GM23338 (cell line): ENCODE measurements at regions not wholly inside any gene's neighbourhood (a gene's known extent, or its start where the extent isn't known, plus 50 kb on each side); places are given as distances from the start of the nearest gene placed in this dataset.

Experiments used
- ATAC-seq: fragments of 200-7000 bp; cut with Tn5 transposase; 3 replicates; pipeline ENCODE4 v1.9.1; 2020
- DNase-seq: peaks from one replicate; pipeline ENCODE4 v3.0.0-alpha.2; 2015; ENCODE audit warnings: low spot score
- H2AFZ ChIP-seq: fragments of 200-600 bp; sonication (generic); 2 replicates; pipeline ENCODE4 v1.8.0; 2016; ENCODE audit warnings: antibody characterized with exemption, mild to moderate bottlenecking, moderate library complexity
- H3F3A ChIP-seq: fragments of 200-600 bp; sonication (generic); replicated peaks from 2 replicates; pipeline ENCODE4 v1.8.0; 2017; ENCODE audit warnings: antibody characterized with exemption, mixed run types, low read depth
- H3K27ac ChIP-seq: fragments of 200-600 bp; sonication (generic); 2 replicates; pipeline ENCODE4 v1.6.1; 2016; ENCODE audit warnings: low read depth
- H3K27me3 ChIP-seq: fragments of 200-600 bp; sonication (generic); 2 replicates; pipeline ENCODE4 v1.8.0; 2016; ENCODE audit warnings: mild to moderate bottlenecking, mixed run types, moderate library complexity; ENCODE audit not compliant: insufficient read depth
- H3K36me3 ChIP-seq: fragments of 200-600 bp; sonication (generic); 2 replicates; pipeline ENCODE4 v1.8.0; 2016; ENCODE audit warnings: mild to moderate bottlenecking; ENCODE audit not compliant: insufficient read depth
- H3K4me1 ChIP-seq: fragments of 200-600 bp; sonication (generic); 2 replicates; pipeline ENCODE4 v1.8.0; 2016; ENCODE audit warnings: mild to moderate bottlenecking, moderate library complexity; ENCODE audit not compliant: insufficient read depth
- H3K4me2 ChIP-seq: fragments of 200-600 bp; sonication (generic); 2 replicates; pipeline ENCODE4 v1.7.1; 2017; ENCODE audit warnings: mixed run types
- H3K4me3 ChIP-seq: fragments of 200-600 bp; sonication (generic); 2 replicates; pipeline ENCODE4 v1.6.1; 2016; ENCODE audit warnings: mixed run types
- H3K79me2 ChIP-seq: fragments of 200-600 bp; sonication (generic); replicated peaks from 2 replicates; pipeline ENCODE4 v1.8.0; 2017; ENCODE audit warnings: mild to moderate bottlenecking; ENCODE audit not compliant: insufficient read depth
- H3K9me2 ChIP-seq: fragments of 200-600 bp; sonication (generic); 2 replicates; pipeline ENCODE4 v1.8.0; 2017; ENCODE audit not compliant: insufficient read depth
- H4K20me1 ChIP-seq: fragments of 200-600 bp; sonication (generic); replicated peaks from 2 replicates; pipeline ENCODE4 v1.8.0; 2017; ENCODE audit warnings: mild to moderate bottlenecking; ENCODE audit not compliant: insufficient read depth
- H3K27ac Mint-ChIP-seq: 2 replicates; pipeline ENCODE4 v1.8.0; 2020; ENCODE audit warnings: inconsistent platforms, mild to moderate bottlenecking, moderate library complexity, mixed read lengths
- H3K27me3 Mint-ChIP-seq: 3 replicates; pipeline ENCODE4 v1.8.0; 2022; ENCODE audit warnings: low read depth, mild to moderate bottlenecking, moderate library complexity, mixed read lengths, inconsistent platforms; ENCODE audit not compliant: insufficient read depth, poor library complexity
- H3K36me3 Mint-ChIP-seq: 3 replicates; pipeline ENCODE4 v1.8.0; 2021; ENCODE audit warnings: low read depth, mild to moderate bottlenecking, inconsistent platforms, moderate library complexity, mixed read lengths
- H3K4me1 Mint-ChIP-seq: 3 replicates; pipeline ENCODE4 v1.8.0; 2020; ENCODE audit warnings: mild to moderate bottlenecking, inconsistent platforms, mixed read lengths
- H3K4me3 Mint-ChIP-seq: 3 replicates; pipeline ENCODE4 v1.8.0; 2021; ENCODE audit warnings: moderate library complexity, mild to moderate bottlenecking, inconsistent platforms, mixed read lengths
- H3K9me3 Mint-ChIP-seq: 3 replicates; pipeline ENCODE4 v1.8.0; 2020; ENCODE audit warnings: moderate library complexity, mild to moderate bottlenecking, inconsistent platforms, mixed read lengths
- CREB1 ChIP-seq: fragments of 250-450 bp; sonication (Bioruptor Pico); IDR thresholded peaks from 2 replicates; pipeline ENCODE4 v1.5.0; 2020; ENCODE audit warnings: low read depth, mild to moderate bottlenecking, moderate library complexity
- EZH2 ChIP-seq: fragments of 200-600 bp; sonication (generic); IDR thresholded peaks from one replicate; pipeline ENCODE4 v1.8.0; 2017; ENCODE audit warnings: antibody characterized with exemption, mild to moderate bottlenecking, low read depth; ENCODE audit not compliant: unreplicated experiment
- EZH2phosphoT487 ChIP-seq: fragments of 200-600 bp; sonication (generic); IDR thresholded peaks from one replicate; pipeline ENCODE4 v1.8.1; 2018; ENCODE audit warnings: antibody characterized with exemption; ENCODE audit not compliant: unreplicated experiment
- JUNB ChIP-seq: IDR thresholded peaks from one replicate; pipeline ENCODE4 v1.6.1; 2016; ENCODE audit warnings: antibody characterized with exemption; ENCODE audit not compliant: unreplicated experiment
- NANOG ChIP-seq: IDR thresholded peaks from 2 replicates; pipeline ENCODE4 v1.6.1; 2016; ENCODE audit warnings: antibody characterized with exemption, borderline replicate concordance
- POLR2AphosphoS5 ChIP-seq: IDR thresholded peaks from 2 replicates; pipeline ENCODE4 v1.6.1; 2016; ENCODE audit warnings: antibody characterized with exemption, low read depth
- REST ChIP-seq: IDR thresholded peaks from one replicate; pipeline ENCODE4 v1.6.1; 2018; ENCODE audit warnings: antibody characterized with exemption; ENCODE audit not compliant: unreplicated experiment
- STAT1 ChIP-seq: IDR thresholded peaks from one replicate; pipeline ENCODE4 v1.6.1; 2016; ENCODE audit warnings: antibody characterized with exemption; ENCODE audit not compliant: unreplicated experiment
- ZNF114 ChIP-seq: fragments of 250-450 bp; sonication (Bioruptor Pico); IDR thresholded peaks from 2 replicates; pipeline ENCODE4 v1.5.0; 2020; ENCODE audit warnings: mild to moderate bottlenecking, moderate library complexity
- ZNF331 ChIP-seq: fragments of 250-450 bp; sonication (Bioruptor Pico); IDR thresholded peaks from 2 replicates; pipeline ENCODE4 v1.5.0; 2020; ENCODE audit warnings: low read depth, mild to moderate bottlenecking, moderate library complexity
- TF ChIP-seq, protein P1 (sequence below): IDR thresholded peaks from 2 replicates; pipeline ENCODE4 v1.6.1; 2016; ENCODE audit warnings: antibody characterized with exemption
- TF ChIP-seq, protein P2 (sequence below), 2 experiments: fragments of 200-600 bp in 1 of 2; sonication (generic) in 1 of 2; conservative IDR thresholded peaks; 2 replicates each; pipeline versions ENCODE4 v1.5.1 to v1.6.1; 2016 to 2017; ENCODE audit warnings: antibody characterized with exemption in 2 of 2, low read depth in 2 of 2, mild to moderate bottlenecking in 2 of 2, moderate library complexity in 1 of 2

GRCh38 chr22:23501708-23502107, 78.4 kb downstream of the IGLL1 start (continued):
- TF ChIP-seq REST, result no peak
- no peak for TF ChIP-seq POLR2AphosphoS5
- TF ChIP-seq ZNF114 (CRISPR knock-in tag), result no peak
- no peak for TF ChIP-seq STAT1
- no peak for TF ChIP-seq CREB1 (CRISPR knock-in tag)
- TF ChIP-seq, protein P1, sequence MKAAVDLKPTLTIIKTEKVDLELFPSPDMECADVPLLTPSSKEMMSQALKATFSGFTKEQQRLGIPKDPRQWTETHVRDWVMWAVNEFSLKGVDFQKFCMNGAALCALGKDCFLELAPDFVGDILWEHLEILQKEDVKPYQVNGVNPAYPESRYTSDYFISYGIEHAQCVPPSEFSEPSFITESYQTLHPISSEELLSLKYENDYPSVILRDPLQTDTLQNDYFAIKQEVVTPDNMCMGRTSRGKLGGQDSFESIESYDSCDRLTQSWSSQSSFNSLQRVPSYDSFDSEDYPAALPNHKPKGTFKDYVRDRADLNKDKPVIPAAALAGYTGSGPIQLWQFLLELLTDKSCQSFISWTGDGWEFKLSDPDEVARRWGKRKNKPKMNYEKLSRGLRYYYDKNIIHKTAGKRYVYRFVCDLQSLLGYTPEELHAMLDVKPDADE, result no peak
- no peak for TF ChIP-seq EZH2
- no peak for TF ChIP-seq NANOG
- no peak for TF ChIP-seq EZH2phosphoT487
- no peak for TF ChIP-seq JUNB

DNA sequence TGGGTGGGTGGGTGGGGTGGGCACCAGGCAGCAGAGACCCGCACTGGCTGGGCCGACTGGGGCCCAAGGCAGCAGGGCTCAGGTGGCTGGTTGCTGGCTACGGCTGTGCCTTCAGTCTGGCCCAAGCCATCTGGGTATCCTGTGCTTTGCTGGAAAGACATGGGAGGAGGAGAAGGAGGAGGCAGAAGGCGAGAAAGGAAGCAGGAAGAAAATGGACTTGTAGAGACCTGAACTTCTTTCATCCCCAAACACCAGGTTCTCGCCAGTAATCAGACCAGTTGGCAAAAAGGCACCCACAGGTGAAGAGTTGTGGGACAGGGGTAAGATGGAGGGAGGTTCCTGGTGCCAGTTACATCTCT, 78.8 kb downstream of the IGLL1 start:
- Histone ChIP-seq H3K4me3 (no peak overlapping the region), H4K20me1 (no peaks in the 10 kb centered on the region), H3K36me3 (no peaks in the 10 kb centered on the region), H3K79me2 (no peaks in the 10 kb centered on the region), H2AFZ (no peak overlapping the region), H3K27me3 (no peaks in the 10 kb centered on the region), H3F3A (no peaks in the 10 kb centered on the region), H3K4me1 (no peaks in the 10 kb centered on the region), H3K27ac (no peak overlapping the region), H3K9me2 (no peaks in the 10 kb centered on the region), H3K4me2 (no peak overlapping the region)
- no peak for ATAC-seq
- Mint-ChIP-seq H3K4me1 (peaks cover 13% of the 10 kb centered on the region), H3K27me3 (peaks cover 5% of the 10 kb centered on the region), H3K27ac (no peak overlapping the region), H3K36me3 (no peaks in the 10 kb centered on the region), H3K9me3 (no peaks in the 10 kb centered on the region), H3K4me3 (no peak overlapping the region)
- DNase-seq, result no peak
- TF ChIP-seq EZH2phosphoT487, result no peak
- TF ChIP-seq, protein P1, result no peak
- TF ChIP-seq, protein P2, sequence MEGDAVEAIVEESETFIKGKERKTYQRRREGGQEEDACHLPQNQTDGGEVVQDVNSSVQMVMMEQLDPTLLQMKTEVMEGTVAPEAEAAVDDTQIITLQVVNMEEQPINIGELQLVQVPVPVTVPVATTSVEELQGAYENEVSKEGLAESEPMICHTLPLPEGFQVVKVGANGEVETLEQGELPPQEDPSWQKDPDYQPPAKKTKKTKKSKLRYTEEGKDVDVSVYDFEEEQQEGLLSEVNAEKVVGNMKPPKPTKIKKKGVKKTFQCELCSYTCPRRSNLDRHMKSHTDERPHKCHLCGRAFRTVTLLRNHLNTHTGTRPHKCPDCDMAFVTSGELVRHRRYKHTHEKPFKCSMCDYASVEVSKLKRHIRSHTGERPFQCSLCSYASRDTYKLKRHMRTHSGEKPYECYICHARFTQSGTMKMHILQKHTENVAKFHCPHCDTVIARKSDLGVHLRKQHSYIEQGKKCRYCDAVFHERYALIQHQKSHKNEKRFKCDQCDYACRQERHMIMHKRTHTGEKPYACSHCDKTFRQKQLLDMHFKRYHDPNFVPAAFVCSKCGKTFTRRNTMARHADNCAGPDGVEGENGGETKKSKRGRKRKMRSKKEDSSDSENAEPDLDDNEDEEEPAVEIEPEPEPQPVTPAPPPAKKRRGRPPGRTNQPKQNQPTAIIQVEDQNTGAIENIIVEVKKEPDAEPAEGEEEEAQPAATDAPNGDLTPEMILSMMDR (conservative IDR thresholded peaks at IDR 0.05; ENCODE audit: low read depth in 2 of 2), result no peak
- no peak for TF ChIP-seq POLR2AphosphoS5
- no peak for TF ChIP-seq NANOG
- TF ChIP-seq ZNF114 (CRISPR knock-in tag), result no peak
- TF ChIP-seq CREB1 (CRISPR knock-in tag), result no peak
- no peak for TF ChIP-seq JUNB
- no peak for TF ChIP-seq ZNF331 (CRISPR knock-in tag)
- TF ChIP-seq EZH2, result no peak
- TF ChIP-seq REST, result no peak
